WTC11 (cell line): ENCODE measurements at regions not wholly inside any gene's neighbourhood (a gene's known extent, or its start where the extent isn't known, plus 50 kb on each side); places are given as distances from the start of the nearest gene placed in this dataset.

Source experiments
- ATAC-seq: fragments of 200-7000 bp; cut with Tn5 transposase; 2 replicates; pipeline ENCODE4 v1.10.0; 2021; ENCODE audit warnings: mild to moderate bottlenecking, moderate library complexity
- CTCF ChIA-PET: fragments of 300-600 bp; sonication (Branson Sonifier 250); formaldehyde crosslinking; loops from one replicate; lab custom pipeline; 2021; ENCODE audit warnings: antibody characterized with exemption; lab: Charles Lee
- POLR2A ChIA-PET: fragments of 350-600 bp; sonication (Branson Sonifier 250); formaldehyde crosslinking; loops from one replicate; lab custom pipeline; 2021; ENCODE audit warnings: antibody characterized with exemption; lab: Charles Lee
- DNase-seq: peaks from one replicate; pipeline ENCODE4 v3.0.0; 2021; ENCODE audit warnings: low spot score
- H3K27ac Mint-ChIP-seq: 2 replicates; pipeline ENCODE4 v1.8.0; 2021; ENCODE audit warnings: mixed read lengths
- H3K27me3 Mint-ChIP-seq: 2 replicates; pipeline ENCODE4 v1.8.0; 2021; ENCODE audit warnings: low read depth, mild to moderate bottlenecking, moderate library complexity, mixed read lengths
- H3K36me3 Mint-ChIP-seq: 2 replicates; pipeline ENCODE4 v1.8.0; 2021; ENCODE audit warnings: mixed read lengths
- H3K4me1 Mint-ChIP-seq: 2 replicates; pipeline ENCODE4 v1.8.0; 2022; ENCODE audit warnings: mixed read lengths
- H3K4me3 Mint-ChIP-seq: 2 replicates; pipeline ENCODE4 v1.8.0; 2021; ENCODE audit warnings: mild to moderate bottlenecking, moderate library complexity, mixed read lengths
- H3K9me3 Mint-ChIP-seq: 2 replicates; pipeline ENCODE4 v1.8.0; 2021; ENCODE audit warnings: mixed read lengths
- CBFB ChIP-seq: sonication (generic); formaldehyde crosslinking; IDR thresholded peaks from 2 replicates; pipeline ENCODE4 v1.8.1; 2022; ENCODE audit warnings: mild to moderate bottlenecking, low read depth, missing genetic modification reagents
- CREB1 ChIP-seq: sonication (generic); formaldehyde crosslinking; IDR thresholded peaks from 2 replicates; pipeline ENCODE4 v1.8.0; 2023; ENCODE audit warnings: mild to moderate bottlenecking, missing genetic modification reagents
- CTCF ChIP-seq: fragments of 200-600 bp; IDR thresholded peaks from 2 replicates; pipeline ENCODE4 v1.8.0; 2022; ENCODE audit warnings: antibody characterized with exemption
- FOXJ3 ChIP-seq: sonication (generic); formaldehyde crosslinking; IDR thresholded peaks from 2 replicates; pipeline ENCODE4 v1.9.0; 2021; ENCODE audit warnings: missing genetic modification reagents, mild to moderate bottlenecking, borderline replicate concordance
- FOXK1 ChIP-seq: sonication (generic); formaldehyde crosslinking; IDR thresholded peaks from 2 replicates; pipeline ENCODE4 v1.8.0; 2022; ENCODE audit warnings: mild to moderate bottlenecking, moderate library complexity, missing genetic modification reagents
- GRHL2 ChIP-seq: fragments of 250-450 bp; sonication (Bioruptor Pico); IDR thresholded peaks from 2 replicates; pipeline ENCODE4 v1.8.0; 2022; ENCODE audit warnings: mild to moderate bottlenecking, moderate library complexity; ENCODE audit not compliant: insufficient replicate concordance, severe bottlenecking
- NR3C1 ChIP-seq: sonication (generic); formaldehyde crosslinking; conservative IDR thresholded peaks from 2 replicates; pipeline ENCODE4 v1.8.1; 2023; ENCODE audit warnings: low read depth, mild to moderate bottlenecking, missing genetic modification reagents
- OVOL2 ChIP-seq: fragments of 250-450 bp; sonication (Bioruptor Pico); IDR thresholded peaks from 2 replicates; pipeline ENCODE4 v1.9.0; 2021; ENCODE audit warnings: mild to moderate bottlenecking, borderline replicate concordance
- PRDM15 ChIP-seq: sonication (generic); formaldehyde crosslinking; IDR thresholded peaks from 2 replicates; pipeline ENCODE4 v1.8.0; 2022; ENCODE audit warnings: missing genetic modification reagents
- TCF7 ChIP-seq: sonication (generic); formaldehyde crosslinking; IDR thresholded peaks from 2 replicates; pipeline ENCODE4 v1.8.0; 2022; ENCODE audit warnings: mild to moderate bottlenecking, low read depth, missing genetic modification reagents, moderate library complexity
- ZNF219 ChIP-seq: sonication (generic); formaldehyde crosslinking; IDR thresholded peaks from 2 replicates; pipeline ENCODE4 v1.8.0; 2023; ENCODE audit warnings: missing genetic modification reagents, mild to moderate bottlenecking, borderline replicate concordance
- ZNF396 ChIP-seq: fragments of 250-450 bp; sonication (Bioruptor Pico); IDR thresholded peaks from 2 replicates; pipeline ENCODE4 v1.8.0; 2021; ENCODE audit warnings: mild to moderate bottlenecking, moderate library complexity, borderline replicate concordance

GRCh38 chr1:181189691-181190363 is 101.3 kb downstream of the IER5 start (continued):
- TF ChIP-seq CTCF, result peak; percentile 97

- H3K27me3 Mint-ChIP-seq, result peaks cover 21% of the 10 kb centered on the region
- peaks cover 17% of the 10 kb centered on the region for H3K9me3 Mint-ChIP-seq
- DNase-seq (no peak), ATAC-seq (peak; percentile 37)
- H3K4me3 Mint-ChIP-seq, result peak overlapping the region; percentile 58
- no peaks in the 10 kb centered on the region for H3K36me3 Mint-ChIP-seq
- no peak overlapping the region for H3K27ac Mint-ChIP-seq
- POLR2A ChIA-PET, result interaction anchor here (1.0 kb wide), 1 partner anchor 234 kb away, joined by 3 read pairs; no protein-coding TSS in a partner anchor
- peaks cover 5% of the 10 kb centered on the region; the same call in 1 of the 2 replicates for H3K4me1 Mint-ChIP-seq
- CTCF ChIA-PET, result interaction anchor here (0.7 to 6.4 kb wide), 39 partner anchors 10 to 746 kb away, joined by 3 to 104 read pairs (median 5); partner anchors contain the start of gene CACNA1E
- no peak for TF ChIP-seq ZNF219 (CRISPR knock-in tag)
- TF ChIP-seq TCF7, result no peak
- no peak for TF ChIP-seq NR3C1 (CRISPR knock-in tag)
- TF ChIP-seq FOXK1 (CRISPR knock-in tag), result no peak
- TF ChIP-seq, all 79 proteins: peak for 0
These were observed 102.0 kb downstream of the IER5 start for GRCh38 chr1:181190364-181191035.

GRCh38 chr1:181191494-181192040 is 103.1 kb downstream of the IER5 start:
- Mint-ChIP-seq H3K4me3 (no peak overlapping the region), H3K27me3 (peaks cover 16% of the 10 kb centered on the region), H3K36me3 (no peaks in the 10 kb centered on the region), H3K4me1 (peaks cover 5% of the 10 kb centered on the region; the same call in 1 of the 2 replicates), H3K9me3 (peaks cover 16% of the 10 kb centered on the region), H3K27ac (no peak overlapping the region)
- TF ChIP-seq FOXJ3 (CRISPR knock-in tag), result no peak
- TF ChIP-seq GRHL2, result no peak
- TF ChIP-seq PRDM15, result no peak
- no peak for TF ChIP-seq OVOL2 (CRISPR knock-in tag)
- no peak for TF ChIP-seq ZNF396 (CRISPR knock-in tag)
- DNase-seq, result no peak
- ChIA-PET POLR2A (interaction anchor here (0.6 kb wide), 1 partner anchor 234 kb away, joined by 3 read pairs; no protein-coding TSS in a partner anchor), CTCF (interaction anchor here (1.0 to 6.4 kb wide), 4 partner anchors 14 to 243 kb away, joined by 4 to 104 read pairs (median 28); no protein-coding TSS in a partner anchor)
- no peak for ATAC-seq

- ChIA-PET CTCF (interaction anchor here (1.0 to 6.4 kb wide), 2 partner anchors 15 to 233 kb away, joined by 4 to 104 read pairs; no protein-coding TSS in a partner anchor), POLR2A (interaction anchor here (0.6 kb wide), 1 partner anchor 233 kb away, joined by 3 read pairs; no protein-coding TSS in a partner anchor)
- no peaks in the 10 kb centered on the region for H3K36me3 Mint-ChIP-seq
- ATAC-seq (no peak), DNase-seq (no peak)
- H3K9me3 Mint-ChIP-seq, result peaks cover 16% of the 10 kb centered on the region
- peaks cover 15% of the 10 kb centered on the region for H3K27me3 Mint-ChIP-seq
- no peak overlapping the region for H3K4me3 Mint-ChIP-seq
- peaks cover 5% of the 10 kb centered on the region; the same call in 1 of the 2 replicates for H3K4me1 Mint-ChIP-seq
- TF ChIP-seq CREB1 (CRISPR knock-in tag) (no peak), CBFB (CRISPR knock-in tag) (no peak)
- no peak overlapping the region for H3K27ac Mint-ChIP-seq
These were observed 103.8 kb downstream of the IER5 start for GRCh38 chr1:181192316-181192715.
